Smooth muscle cell (in vitro differentiated cells): ENCODE measurements at regions not wholly inside any gene's neighbourhood (a gene's known extent, or its start where the extent isn't known, plus 50 kb on each side); places are given as distances from the start of the nearest gene placed in this dataset.
A peak's percentile ranks its signal among the peaks of the same experiment; 100 is the strongest.

Experiments used
- DNase-seq: peaks from one replicate; lab custom pipeline; 2025; ENCODE audit not compliant: unreplicated experiment; lab: John Stamatoyannopoulos, UW
- H2AFZ ChIP-seq: fragments of 200-600 bp; sonication (generic); 2 replicates; pipeline ENCODE4 v1.6.0; 2016; ENCODE audit warnings: antibody characterized with exemption, low read depth, mild to moderate bottlenecking
- H3F3A ChIP-seq: fragments of 200-600 bp; sonication (generic); 2 replicates; pipeline ENCODE4 v1.6.0; 2017; ENCODE audit warnings: antibody characterized with exemption, low read depth
- H3K27ac ChIP-seq: fragments of 200-600 bp; sonication (generic); 2 replicates; pipeline ENCODE4 v1.5.1; 2016; ENCODE audit warnings: low read depth, mild to moderate bottlenecking
- H3K27me3 ChIP-seq: fragments of 200-600 bp; sonication (generic); 2 replicates; pipeline ENCODE4 v1.6.1; 2016; ENCODE audit warnings: low read depth, mild to moderate bottlenecking
- H3K36me3 ChIP-seq: fragments of 200-600 bp; sonication (generic); 2 replicates; pipeline ENCODE4 v1.5.1; 2016; ENCODE audit warnings: low read depth
- H3K4me1 ChIP-seq: fragments of 200-600 bp; sonication (generic); 2 replicates; pipeline ENCODE4 v1.5.1; 2016; ENCODE audit warnings: low read depth
- H3K4me2 ChIP-seq: fragments of 200-600 bp; sonication (generic); 2 replicates; pipeline ENCODE4 v1.6.0; 2016; ENCODE audit warnings: mild to moderate bottlenecking
- H3K4me3 ChIP-seq: fragments of 200-600 bp; sonication (generic); 2 replicates; pipeline ENCODE4 v1.5.1; 2016; ENCODE audit warnings: mild to moderate bottlenecking
- H3K79me2 ChIP-seq: fragments of 200-600 bp; sonication (generic); 2 replicates; pipeline ENCODE4 v1.6.0; 2016; ENCODE audit warnings: low read depth, mild to moderate bottlenecking
- H3K9ac ChIP-seq: fragments of 200-600 bp; sonication (generic); 2 replicates; pipeline ENCODE4 v1.6.0; 2016; ENCODE audit warnings: low read depth
- H3K9me3 ChIP-seq: fragments of 200-600 bp; sonication (generic); replicated peaks from 2 replicates; pipeline ENCODE4 v1.5.1; 2016; ENCODE audit warnings: low read depth
- H4K20me1 ChIP-seq: fragments of 200-600 bp; sonication (generic); 2 replicates; pipeline ENCODE4 v1.6.0; 2016; ENCODE audit warnings: low read depth
- WGBS: methylation state at CpG from one replicate; pipeline ENCODE4 v1.1.7; 2016; ENCODE audit warnings: low lambda C conversion rate; 5-methylcytosine and 5-hydroxymethylcytosine counted together
- TF ChIP-seq, protein P1 (sequence below): fragments of 200-600 bp; sonication (generic); IDR thresholded peaks from 2 replicates; pipeline ENCODE4 v1.5.1; 2017; ENCODE audit warnings: borderline replicate concordance, mild to moderate bottlenecking, antibody characterized with exemption; ENCODE audit not compliant: insufficient read depth, poor library complexity, severe bottlenecking

DNA sequence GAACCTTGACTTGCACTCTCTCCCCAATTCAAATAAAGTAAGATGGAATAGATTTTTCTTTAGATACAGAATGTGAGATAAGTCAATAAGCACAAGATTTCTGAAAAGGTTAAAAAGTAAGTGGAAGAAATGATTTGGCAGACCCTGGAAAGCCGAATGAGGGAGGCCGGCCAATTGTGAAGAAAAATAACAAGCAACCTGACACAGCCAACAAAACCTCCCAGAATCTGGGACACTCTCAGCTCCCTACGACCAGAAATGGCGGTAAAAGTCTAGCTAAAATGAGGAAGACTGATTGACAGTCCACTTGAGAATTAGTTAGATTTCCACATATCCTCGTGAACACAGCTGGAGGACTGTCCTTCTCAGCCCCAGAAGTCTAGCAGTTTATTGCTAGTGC is 85.4 kb downstream of the KLF12 start:
- Histone ChIP-seq H3K4me1 (no peaks in the 10 kb centered on the region), H3K4me3 (no peak overlapping the region), H3K79me2 (peaks cover 15% of the 10 kb centered on the region), H3K9ac (no peak overlapping the region), H3K27me3 (no peaks in the 10 kb centered on the region), H3K36me3 (no peaks in the 10 kb centered on the region), H3K27ac (peak overlapping the region; percentile 67), H4K20me1 (peaks cover 4% of the 10 kb centered on the region), H2AFZ (no peak overlapping the region), H3K9me3 (no peaks in the 10 kb centered on the region), H3F3A (no peaks in the 10 kb centered on the region), H3K4me2 (no peak overlapping the region)
- TF ChIP-seq, protein P1, sequence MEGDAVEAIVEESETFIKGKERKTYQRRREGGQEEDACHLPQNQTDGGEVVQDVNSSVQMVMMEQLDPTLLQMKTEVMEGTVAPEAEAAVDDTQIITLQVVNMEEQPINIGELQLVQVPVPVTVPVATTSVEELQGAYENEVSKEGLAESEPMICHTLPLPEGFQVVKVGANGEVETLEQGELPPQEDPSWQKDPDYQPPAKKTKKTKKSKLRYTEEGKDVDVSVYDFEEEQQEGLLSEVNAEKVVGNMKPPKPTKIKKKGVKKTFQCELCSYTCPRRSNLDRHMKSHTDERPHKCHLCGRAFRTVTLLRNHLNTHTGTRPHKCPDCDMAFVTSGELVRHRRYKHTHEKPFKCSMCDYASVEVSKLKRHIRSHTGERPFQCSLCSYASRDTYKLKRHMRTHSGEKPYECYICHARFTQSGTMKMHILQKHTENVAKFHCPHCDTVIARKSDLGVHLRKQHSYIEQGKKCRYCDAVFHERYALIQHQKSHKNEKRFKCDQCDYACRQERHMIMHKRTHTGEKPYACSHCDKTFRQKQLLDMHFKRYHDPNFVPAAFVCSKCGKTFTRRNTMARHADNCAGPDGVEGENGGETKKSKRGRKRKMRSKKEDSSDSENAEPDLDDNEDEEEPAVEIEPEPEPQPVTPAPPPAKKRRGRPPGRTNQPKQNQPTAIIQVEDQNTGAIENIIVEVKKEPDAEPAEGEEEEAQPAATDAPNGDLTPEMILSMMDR, result no peak
- DNase-seq, result no peak
- WGBS, result over 99% methylated on average over 5 of the region's 5 CpGs

DNA sequence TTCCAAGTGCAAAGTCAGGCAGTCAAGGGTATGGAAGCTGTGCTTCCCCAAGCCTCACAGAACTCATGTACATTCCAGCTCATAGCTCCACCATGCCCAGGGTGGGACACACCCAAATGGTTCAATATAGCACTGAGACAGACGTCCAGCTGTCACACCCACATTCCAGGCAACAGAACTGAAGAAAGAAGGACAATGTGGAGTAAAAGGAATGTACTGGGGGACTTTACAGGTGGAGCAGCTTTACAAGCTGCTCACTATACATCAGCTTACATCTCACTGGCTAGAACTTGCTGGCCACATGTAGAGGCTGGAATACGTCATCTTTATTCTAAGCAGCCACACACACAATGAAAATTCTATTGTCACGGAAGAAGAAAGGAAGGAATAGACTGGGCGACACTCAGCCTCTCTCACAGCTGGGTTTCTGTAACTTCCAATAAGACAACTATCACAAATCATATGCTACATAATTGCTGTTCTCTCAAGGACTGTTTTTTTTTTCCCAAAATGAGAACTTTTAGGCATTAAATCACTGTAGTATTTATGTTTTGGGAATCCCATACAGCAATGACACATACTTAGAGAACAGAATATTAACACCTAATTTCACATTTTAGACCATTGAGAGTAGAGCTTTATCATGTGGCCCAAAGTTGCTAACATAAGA is 86.1 kb downstream of the KLF12 start:
- peaks cover 4% of the 10 kb centered on the region for H4K20me1 ChIP-seq
- no peak overlapping the region for H2AFZ ChIP-seq
- 73% methylated on average over 4 of the region's 4 CpGs for WGBS
- H3F3A ChIP-seq, result no peaks in the 10 kb centered on the region
- H3K27ac ChIP-seq, result peak overlapping the region; percentile 67
- no peaks in the 10 kb centered on the region for H3K4me1 ChIP-seq
- TF ChIP-seq, protein P1, result no peak
- no peaks in the 10 kb centered on the region for H3K9me3 ChIP-seq
- H3K4me3 ChIP-seq, result peak overlapping the region; percentile 9
- H3K79me2 ChIP-seq, result peaks cover 10% of the 10 kb centered on the region
- no peak overlapping the region for H3K4me2 ChIP-seq
- H3K9ac ChIP-seq, result no peak overlapping the region
- no peaks in the 10 kb centered on the region for H3K27me3 ChIP-seq
- no peak for DNase-seq
- H3K36me3 ChIP-seq, result no peaks in the 10 kb centered on the region

DNA sequence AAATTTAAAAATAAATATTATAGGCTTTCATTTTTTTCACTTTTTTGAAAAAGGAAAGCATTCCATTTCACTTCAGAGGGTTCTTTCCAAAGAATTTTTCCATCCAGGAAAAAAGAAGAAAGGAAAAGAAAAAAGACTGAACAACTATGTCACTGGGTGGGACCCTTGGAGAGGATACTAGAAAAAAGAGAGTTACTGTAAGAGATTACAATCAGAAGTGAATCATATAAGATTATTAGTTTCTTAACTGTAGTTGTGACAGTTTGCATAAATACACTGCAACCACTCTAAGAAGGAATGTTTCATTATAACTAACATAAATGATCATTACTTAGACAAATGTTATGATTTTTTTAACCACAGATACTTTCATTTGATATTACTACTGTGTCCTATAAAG is 87.8 kb downstream of the KLF12 start:
- Histone ChIP-seq H3K27ac (no peak overlapping the region), H3F3A (no peaks in the 10 kb centered on the region), H3K9me3 (no peaks in the 10 kb centered on the region), H3K79me2 (peaks cover 5% of the 10 kb centered on the region), H3K4me1 (no peaks in the 10 kb centered on the region), H3K27me3 (no peaks in the 10 kb centered on the region), H3K4me2 (no peak overlapping the region), H3K36me3 (no peaks in the 10 kb centered on the region), H2AFZ (no peak overlapping the region), H3K4me3 (no peak overlapping the region), H4K20me1 (peaks cover 4% of the 10 kb centered on the region), H3K9ac (no peak overlapping the region)
- no peak for DNase-seq
- TF ChIP-seq, protein P1, result no peak

DNA sequence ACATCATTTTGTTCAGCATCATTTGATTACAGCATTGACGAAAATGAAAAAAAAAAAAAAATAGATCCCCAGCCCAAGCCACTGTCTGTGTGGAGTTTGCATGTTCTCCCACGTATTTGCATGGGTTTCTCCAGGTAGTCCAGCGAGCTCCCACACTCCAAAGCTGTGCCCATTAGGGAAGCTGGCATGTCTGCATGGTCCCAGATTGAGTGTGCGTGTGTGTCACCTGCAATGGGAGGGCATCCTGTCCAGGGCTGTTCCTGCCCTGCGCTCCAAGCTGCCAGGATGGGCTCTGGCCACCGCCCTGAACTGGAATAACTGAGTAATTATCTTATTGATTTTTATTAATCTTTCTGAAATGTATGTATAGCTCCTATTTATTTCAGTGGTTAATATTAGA is 88.6 kb downstream of the KLF12 start:
- H3K4me3 ChIP-seq, result no peak overlapping the region
- no peaks in the 10 kb centered on the region for H3K9me3 ChIP-seq
- no peak overlapping the region for H3K9ac ChIP-seq
- no peaks in the 10 kb centered on the region for H3K4me1 ChIP-seq
- H3K4me2 ChIP-seq, result no peak overlapping the region
- TF ChIP-seq, protein P1, result no peak
- no peaks in the 10 kb centered on the region for H3F3A ChIP-seq
- no peaks in the 10 kb centered on the region for H3K36me3 ChIP-seq
- no peaks in the 10 kb centered on the region for H3K27me3 ChIP-seq
- H3K27ac ChIP-seq, result no peak overlapping the region
- no peak for DNase-seq
- peaks cover 5% of the 10 kb centered on the region for H3K79me2 ChIP-seq
- peaks cover 4% of the 10 kb centered on the region for H4K20me1 ChIP-seq
- no peak overlapping the region for H2AFZ ChIP-seq
- WGBS, result 96% methylated on average over 6 of the region's 6 CpGs
